Heart left ventricle (tissue), 16 donors: ENCODE measurements at regions not wholly inside any gene's neighbourhood (a gene's known extent, or its start where the extent isn't known, plus 50 kb on each side); places are given as distances from the start of the nearest gene placed in this dataset.

ENCODE experiments used
- ATAC-seq, 4 donors: fragments of 200-7000 bp; cut with Tn5 transposase; one replicate each; pipeline ENCODE4 v1.9.1; 2020 to 2022; ENCODE audit warnings: moderate library complexity in 4 of 4, mild to moderate bottlenecking in 3 of 4, moderate number of reproducible peaks in 1 of 4
- DNase-seq, 5 donors: peaks; one replicate each; pipeline ENCODE4 v3.0.0-alpha.2; 2020
- H3K27ac ChIP-seq, 12 donors: fragments of 200-600 bp; sonication (generic) in 4 of 12; one replicate each; pipeline versions ENCODE4 v1.5.0 to v1.8.0; 2016 to 2022; ENCODE audit warnings: mild to moderate bottlenecking in 2 of 12
- H3K27me3 ChIP-seq, 9 donors: fragments of 200-600 bp; sonication (generic) in 2 of 9; one replicate each; pipeline versions ENCODE4 v1.5.1 to v1.8.0; 2016 to 2022; ENCODE audit warnings: mild to moderate bottlenecking in 3 of 9
- H3K36me3 ChIP-seq, 9 donors: fragments of 200-600 bp; sonication (generic) in 2 of 9; one replicate each; pipeline versions ENCODE4 v1.5.0 to v1.8.0; 2018 to 2022; ENCODE audit warnings: mild to moderate bottlenecking in 2 of 9
- H3K4me1 ChIP-seq, 12 donors: fragments of 200-600 bp; sonication (generic) in 4 of 12; one replicate each; pipeline versions ENCODE4 v1.5.0 to v1.8.0; 2016 to 2022; ENCODE audit warnings: mild to moderate bottlenecking in 3 of 12
- H3K4me3 ChIP-seq, 12 donors: fragments of 200-600 bp; sonication (generic) in 4 of 12; one replicate each; pipeline versions ENCODE4 v1.5.0 to v1.8.0; 2017 to 2022; ENCODE audit warnings: mild to moderate bottlenecking in 9 of 12, moderate library complexity in 4 of 12
- H3K9me3 ChIP-seq, 12 donors: fragments of 200-600 bp; sonication (generic) in 4 of 12; one replicate each; pipeline versions ENCODE4 v1.5.0 to v1.8.0; 2016 to 2022; ENCODE audit warnings: mild to moderate bottlenecking in 1 of 12
- POLR2A ChIP-seq, 2 donors: fragments of 450-650 bp; IDR thresholded peaks; one replicate each; pipeline ENCODE4 v1.6.1; 2017; ENCODE audit warnings: antibody characterized with exemption in 2 of 2, mild to moderate bottlenecking in 2 of 2, moderate library complexity in 2 of 2
- WGBS, 4 donors: extraction: QIAGEN DNeasy Blood & Tissue Kit in 2 of 4; methylation state at CpG; one replicate each; pipeline versions ENCODE4 v1.1.5 to v1.1.7; 2013 to 2018; 5-methylcytosine and 5-hydroxymethylcytosine counted together
- intact Hi-C, 10 donors: fragments of 100-400 bp; cut with DNase I; formaldehyde crosslinking; loops; one replicate each; pipeline versions ENCODE4 v1.11.1 to v1.14.2; 2022
- TF ChIP-seq, protein P1 (sequence below), 12 donors: fragments of 200-600 bp; sonication (generic) in 4 of 12; IDR thresholded peaks; one replicate each; pipeline versions ENCODE4 v1.5.0 to v1.8.0; 2018 to 2022; ENCODE audit warnings: antibody characterized with exemption in 12 of 12, mild to moderate bottlenecking in 5 of 12
- donor health status: ischemic (EF 13 %, LVEDD 7.1; RV severe dilation, severe dysfunction).
- donor health status: healthy with polysubstance abuse.
- donor health status: DM: no; HTN: yes; CAD: no.
- donor health status: DM: no; HTN: no; CAD: no.
- donor health status: ischemic (EF 25% LVEDD 6.9; RV normal size, moderate dysfunction).
- donor health status: ischemic (EF 25% LVEDD 5.7; RV mildly dilated, moderate dysfunction).
- donor health status: healthy.
- donor health status: DM: yes; HTN: yes; CAD: no.
- donor health status: ischemic (EF 35%, LVEDD 5.7; RV mildly dilated, moderate dysfunction).
- donor health status: nonischemic (EF 11% LVEDD 7.7; RV severe dilation, severe dysfunction).
- donor health status: DM: yes; HTN: yes; CAD: no.
- donor health status: PGD.
- donor health status: ischemic (EF 29% LVEDD 5.4; RV normal size, mild dysfunction).
- donor health status: nonischemic (EF 23%, LVEDD 6.1; RV moderate dilation, normal function).

DNA sequence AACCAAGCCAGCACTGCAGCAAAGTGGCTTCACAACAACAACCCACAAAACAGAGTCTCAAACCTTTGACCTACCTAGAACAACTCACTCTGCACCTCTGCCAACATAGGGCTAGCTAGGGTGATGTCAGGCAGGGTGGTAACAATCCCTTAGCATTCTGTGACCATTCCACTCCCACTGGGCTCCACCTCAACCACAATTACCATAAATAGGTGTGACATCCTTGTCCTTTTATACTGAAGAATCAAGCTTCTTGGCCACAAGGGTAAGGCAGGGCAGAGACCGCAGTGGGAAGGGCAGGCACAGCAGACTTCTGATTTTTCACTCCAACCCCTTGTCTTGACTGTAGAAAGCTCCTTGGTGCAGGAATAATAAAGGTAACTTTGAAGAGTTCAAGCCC is 795.4 kb upstream of the DIAPH2 start:
- peaks cover 0 to 3% (median 0%) of the 10 kb centered on the region in 9 donors for H3K27me3 ChIP-seq
- no peak for DNase-seq
- peaks cover 0 to 6% (median 0%) of the 10 kb centered on the region in 12 donors for H3K4me1 ChIP-seq
- ATAC-seq: no peak
- TF ChIP-seq, protein P1, sequence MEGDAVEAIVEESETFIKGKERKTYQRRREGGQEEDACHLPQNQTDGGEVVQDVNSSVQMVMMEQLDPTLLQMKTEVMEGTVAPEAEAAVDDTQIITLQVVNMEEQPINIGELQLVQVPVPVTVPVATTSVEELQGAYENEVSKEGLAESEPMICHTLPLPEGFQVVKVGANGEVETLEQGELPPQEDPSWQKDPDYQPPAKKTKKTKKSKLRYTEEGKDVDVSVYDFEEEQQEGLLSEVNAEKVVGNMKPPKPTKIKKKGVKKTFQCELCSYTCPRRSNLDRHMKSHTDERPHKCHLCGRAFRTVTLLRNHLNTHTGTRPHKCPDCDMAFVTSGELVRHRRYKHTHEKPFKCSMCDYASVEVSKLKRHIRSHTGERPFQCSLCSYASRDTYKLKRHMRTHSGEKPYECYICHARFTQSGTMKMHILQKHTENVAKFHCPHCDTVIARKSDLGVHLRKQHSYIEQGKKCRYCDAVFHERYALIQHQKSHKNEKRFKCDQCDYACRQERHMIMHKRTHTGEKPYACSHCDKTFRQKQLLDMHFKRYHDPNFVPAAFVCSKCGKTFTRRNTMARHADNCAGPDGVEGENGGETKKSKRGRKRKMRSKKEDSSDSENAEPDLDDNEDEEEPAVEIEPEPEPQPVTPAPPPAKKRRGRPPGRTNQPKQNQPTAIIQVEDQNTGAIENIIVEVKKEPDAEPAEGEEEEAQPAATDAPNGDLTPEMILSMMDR (IDR thresholded peaks at IDR 0.05): no peak
- TF ChIP-seq POLR2A (IDR thresholded peaks at IDR 0.05): no peak
- no peaks in the 10 kb centered on the region for H3K36me3 ChIP-seq
- intact Hi-C loops: no loop called here
- no peak overlapping the region for H3K4me3 ChIP-seq
- no peak overlapping the region for H3K27ac ChIP-seq
- WGBS, 4 donors: 67 to 96% (median 83%) methylated on average over 1 of the region's 1 CpG
- H3K9me3 ChIP-seq: no peaks in the 10 kb centered on the region

DNA sequence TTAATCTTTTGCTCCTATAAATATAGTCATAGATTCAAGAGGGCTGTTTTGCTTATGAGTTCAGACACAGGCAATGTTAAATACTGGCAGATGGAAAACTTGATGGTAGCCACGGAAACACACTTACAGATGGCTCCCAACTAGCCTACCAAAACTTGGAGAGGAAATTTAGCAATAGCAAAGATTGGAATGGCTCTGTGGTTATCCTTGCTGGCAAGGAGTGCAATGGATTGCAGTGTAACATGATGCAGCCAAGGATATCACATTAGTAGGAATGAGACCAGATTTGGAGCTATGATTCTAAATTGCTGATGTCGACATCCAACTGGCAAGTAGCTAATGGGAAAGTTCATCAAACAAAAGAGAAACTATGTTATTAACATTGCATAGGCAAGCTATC is 791.0 kb upstream of the DIAPH2 start:
- Histone ChIP-seq H3K27ac (no peak overlapping the region), H3K9me3 (no peaks in the 10 kb centered on the region), H3K27me3 (peaks cover 0 to 3% (median 0%) of the 10 kb centered on the region in 9 donors), H3K36me3 (no peaks in the 10 kb centered on the region), H3K4me3 (no peak overlapping the region), H3K4me1 (no peaks in the 10 kb centered on the region)
- ATAC-seq (peak in 3 of 4 donors; percentile 42 to 68 (median 65)), DNase-seq (no peak)
- TF ChIP-seq POLR2A (IDR thresholded peaks at IDR 0.05): no peak
- TF ChIP-seq, protein P1 (IDR thresholded peaks at IDR 0.05): no peak
- intact Hi-C loops: no loop called here
- WGBS, 4 donors: 46 to 64% (median 54%) methylated on average over 2 of the region's 2 CpGs

DNA sequence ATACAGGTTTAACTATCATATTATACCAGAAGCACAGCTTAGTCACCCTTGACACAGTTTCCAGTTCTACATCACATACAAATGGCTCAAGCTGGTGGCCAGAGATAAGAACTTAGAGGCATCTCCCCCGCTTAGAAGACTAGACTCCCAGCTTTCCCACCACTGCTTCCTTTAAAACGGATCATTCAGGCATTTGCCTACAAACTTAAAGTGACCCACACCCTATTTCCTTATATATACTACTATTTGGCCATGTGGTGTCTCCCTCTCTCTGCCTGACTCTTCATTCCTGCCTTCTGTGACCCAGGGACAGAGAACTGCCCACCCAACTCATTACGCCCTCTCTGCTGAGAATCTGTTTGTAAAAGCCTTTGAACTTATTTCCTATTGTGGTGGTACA is 781.2 kb upstream of the DIAPH2 start:
- 21 to 30% (median 25%) methylated on average over 3 of the region's 3 CpGs for WGBS, 4 donors
- TF ChIP-seq, protein P1 (IDR thresholded peaks at IDR 0.05): no peak
- no peak for TF ChIP-seq POLR2A (IDR thresholded peaks at IDR 0.05)
- ATAC-seq (no peak), DNase-seq (no peak)
- Histone ChIP-seq H3K27ac (no peak overlapping the region), H3K4me1 (no peaks in the 10 kb centered on the region), H3K27me3 (peaks cover 0 to 6% (median 0%) of the 10 kb centered on the region in 9 donors), H3K36me3 (no peaks in the 10 kb centered on the region), H3K9me3 (no peaks in the 10 kb centered on the region), H3K4me3 (no peak overlapping the region)
- intact Hi-C loops: no loop called here

DNA sequence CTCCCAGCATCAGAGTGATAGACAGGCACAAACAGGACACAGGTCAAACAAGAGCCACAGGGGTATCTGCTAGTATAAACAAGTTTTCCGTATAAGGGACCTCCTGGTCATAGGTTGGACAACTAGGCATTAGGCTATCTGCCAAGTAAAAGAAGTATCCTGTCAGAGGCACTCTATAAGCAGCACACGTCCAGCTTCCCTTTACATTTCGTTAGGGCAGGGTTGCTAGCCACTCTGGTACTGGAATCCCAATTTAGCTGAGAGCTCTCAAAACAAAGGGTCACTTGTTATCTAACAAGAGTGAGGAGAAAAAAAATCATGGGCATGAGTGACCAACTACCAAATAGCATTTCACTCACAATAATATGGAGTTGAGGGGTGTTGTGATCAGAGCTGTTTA is 780.7 kb upstream of the DIAPH2 start:
- H3K4me3 ChIP-seq: no peak overlapping the region
- no peak for DNase-seq
- no peaks in the 10 kb centered on the region for H3K9me3 ChIP-seq
- ATAC-seq: no peak
- intact Hi-C loops: no loop called here
- WGBS, 4 donors: 33 to 48% (median 39%) methylated on average over 3 of the region's 3 CpGs
- no peak for TF ChIP-seq POLR2A (IDR thresholded peaks at IDR 0.05)
- TF ChIP-seq, protein P1 (IDR thresholded peaks at IDR 0.05): no peak
- no peaks in the 10 kb centered on the region for H3K4me1 ChIP-seq
- peaks cover 0 to 6% (median 0%) of the 10 kb centered on the region in 9 donors for H3K27me3 ChIP-seq
- H3K36me3 ChIP-seq: no peaks in the 10 kb centered on the region
- H3K27ac ChIP-seq: no peak overlapping the region
